HG03064 (cell line): ENCODE measurements at regions not wholly inside any gene's neighbourhood (a gene's known extent, or its start where the extent isn't known, plus 50 kb on each side); places are given as distances from the start of the nearest gene placed in this dataset.

ENCODE experiments used
- ATAC-seq: cut with Tn5 transposase; IDR thresholded peaks from one replicate; pipeline ENCODE4 v1.9.1; 2021; ENCODE audit warnings: low read depth; ENCODE audit not compliant: unreplicated experiment

DNA sequence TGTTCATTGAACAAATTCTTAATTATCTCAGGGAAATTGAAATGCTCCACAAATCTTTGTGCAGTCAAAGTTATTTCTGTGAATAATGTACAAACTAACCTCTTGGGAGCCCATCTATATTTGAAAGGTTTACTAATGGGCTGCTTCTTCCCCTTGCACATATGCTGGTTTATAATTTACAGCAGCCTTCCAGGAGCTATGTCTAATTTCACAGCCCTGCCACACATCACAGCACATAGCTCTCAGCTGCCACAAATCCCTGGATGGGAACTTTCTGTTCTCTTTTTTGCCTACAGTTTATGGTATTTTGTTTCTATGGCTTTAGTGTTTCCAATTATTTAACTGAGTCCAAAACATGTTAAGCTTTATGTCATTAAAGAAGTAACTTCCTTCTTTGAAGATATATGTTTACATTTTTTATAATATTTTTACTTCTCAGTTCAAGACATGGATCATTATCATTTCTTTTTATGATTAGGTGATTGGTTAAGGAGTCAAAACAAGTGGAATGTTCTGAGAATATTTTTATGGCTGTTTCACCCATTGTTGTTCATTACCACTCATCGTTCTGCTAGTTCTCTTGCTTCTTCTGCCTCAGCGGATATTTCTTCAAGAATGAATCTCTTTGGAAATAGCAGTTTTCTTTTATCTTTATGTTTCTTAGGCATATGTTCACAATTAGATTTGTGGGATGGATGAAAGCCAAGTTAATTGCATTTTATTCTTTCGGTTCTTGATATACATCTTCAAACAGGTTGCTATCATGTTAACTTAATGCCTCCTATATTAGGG lies 475.6 kb upstream of the MIS18BP1 start:
- no peak for ATAC-seq

DNA sequence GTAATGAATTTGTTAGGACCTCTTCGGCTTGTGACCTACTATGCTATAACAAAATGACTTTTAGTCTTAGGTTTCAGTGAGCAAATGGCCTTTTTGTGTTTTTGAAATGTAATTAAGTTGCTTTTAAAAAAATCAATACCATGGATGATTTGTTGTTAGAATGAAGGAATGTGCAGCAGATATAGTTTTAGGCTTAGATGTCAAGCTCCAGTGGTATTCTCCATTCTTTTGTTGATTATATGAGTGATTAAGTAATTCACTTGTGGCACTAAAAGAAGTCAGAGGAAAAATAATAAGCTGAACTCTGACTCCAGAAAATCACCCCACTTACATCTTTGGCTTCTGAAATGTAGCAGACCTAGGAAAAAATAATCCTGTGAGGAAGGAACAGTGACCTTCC lies 474.1 kb upstream of the MIS18BP1 start:
- ATAC-seq: no peak

DNA sequence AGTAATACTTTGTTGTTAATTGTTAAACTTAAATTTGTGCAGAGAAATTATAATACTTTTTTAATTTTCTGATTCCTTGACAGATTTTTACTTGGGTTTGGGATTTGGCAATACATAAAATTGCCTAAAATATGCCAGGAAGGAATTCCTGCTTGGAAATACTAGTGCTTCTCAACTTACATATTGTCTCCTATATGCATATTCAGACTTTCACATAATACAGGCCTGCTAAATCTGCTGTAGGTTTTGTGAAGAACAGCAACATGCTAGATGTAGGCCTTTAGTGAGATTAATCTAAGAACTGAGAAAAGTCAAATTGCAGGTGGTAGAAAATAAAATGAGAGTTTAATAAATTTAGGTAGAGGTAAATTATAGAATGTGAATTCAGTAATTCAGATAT lies 468.5 kb upstream of the MIS18BP1 start:
- ATAC-seq: no peak

DNA sequence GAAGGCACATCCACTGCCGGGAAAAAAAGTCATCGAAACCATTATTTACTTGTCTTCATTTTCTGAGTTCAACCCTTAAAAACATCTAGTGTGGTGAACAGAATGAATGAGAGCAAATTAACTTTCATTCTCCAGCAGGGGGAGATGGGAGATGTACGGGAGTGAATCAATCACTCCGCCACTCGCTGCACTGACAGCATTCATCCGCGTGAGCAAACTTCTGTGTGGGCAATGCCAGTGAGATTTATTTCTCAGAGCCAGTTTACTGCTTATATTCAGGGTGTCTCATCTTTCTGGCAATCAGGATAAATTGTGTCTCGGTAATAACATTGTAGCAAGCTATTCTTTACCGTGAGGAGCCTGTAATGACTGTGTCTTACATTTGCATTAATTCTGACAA lies 463.6 kb upstream of the MIS18BP1 start:
- no peak for ATAC-seq

DNA sequence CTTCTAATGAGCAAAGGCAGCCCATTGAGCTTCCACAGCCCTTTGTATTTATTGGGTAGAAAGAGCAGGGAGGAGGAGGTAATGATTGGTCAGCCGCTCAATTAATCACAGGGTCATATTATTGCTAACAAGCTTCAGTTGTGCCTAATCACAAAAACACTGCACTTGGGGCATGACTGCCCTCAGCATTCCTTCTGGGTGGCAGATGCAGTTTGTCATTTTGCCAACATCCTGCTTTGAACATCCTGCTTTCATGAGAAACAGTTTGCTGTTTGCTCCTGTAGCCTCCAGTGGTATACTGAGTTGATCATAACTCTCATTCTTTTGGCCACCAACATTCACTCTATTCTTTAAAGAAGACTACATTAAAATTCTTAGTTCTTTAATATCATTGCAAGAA lies 462.9 kb upstream of the MIS18BP1 start:
- ATAC-seq: no peak

DNA sequence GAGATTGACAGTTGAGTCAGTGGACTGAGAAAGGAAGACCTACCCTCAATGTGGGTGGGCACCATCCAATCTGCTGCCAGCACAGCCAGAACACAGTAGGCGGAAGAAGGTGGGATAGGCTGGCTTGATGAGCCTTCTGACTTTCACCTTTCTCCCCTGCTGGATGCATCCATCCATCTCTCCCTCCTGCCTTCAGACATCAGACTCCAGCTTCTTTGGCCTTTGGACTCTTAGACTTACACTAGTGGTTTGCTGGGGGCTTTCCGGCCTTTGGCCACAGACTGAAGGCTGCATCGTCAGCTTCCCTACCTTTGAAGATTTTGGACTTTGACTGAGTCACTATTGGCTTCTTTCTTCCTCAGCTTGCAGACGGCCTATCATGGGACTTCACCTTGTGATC lies 456.5 kb upstream of the MIS18BP1 start:
- no peak for ATAC-seq

DNA sequence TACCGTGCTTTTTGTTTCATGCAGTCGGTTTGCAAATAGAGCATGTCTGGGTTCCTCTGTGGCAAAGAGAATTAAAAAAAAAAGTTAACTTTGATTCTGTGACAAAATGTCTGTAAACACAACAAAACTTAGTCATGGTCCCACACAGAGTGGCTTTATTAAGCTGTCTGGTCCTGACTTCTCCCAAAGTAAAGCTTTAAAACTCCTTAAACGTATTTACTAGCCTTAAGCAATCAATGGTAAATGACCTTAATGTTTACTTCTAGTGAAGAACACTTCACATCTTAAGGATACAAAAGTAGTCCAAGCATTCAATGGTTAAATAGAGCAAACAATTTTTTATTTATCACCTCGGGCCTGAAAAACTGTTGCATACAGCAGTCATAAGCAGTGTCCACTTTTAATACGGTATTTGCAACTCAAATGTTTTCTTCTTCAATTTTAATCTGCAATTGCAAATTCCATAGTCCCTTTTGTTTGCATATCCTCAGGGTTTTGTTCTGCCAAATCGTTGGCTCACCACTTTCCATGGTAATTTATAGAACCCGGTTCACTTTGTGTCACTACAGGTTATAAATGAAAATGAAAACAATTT lies 453.0 kb upstream of the MIS18BP1 start:
- no peak for ATAC-seq

DNA sequence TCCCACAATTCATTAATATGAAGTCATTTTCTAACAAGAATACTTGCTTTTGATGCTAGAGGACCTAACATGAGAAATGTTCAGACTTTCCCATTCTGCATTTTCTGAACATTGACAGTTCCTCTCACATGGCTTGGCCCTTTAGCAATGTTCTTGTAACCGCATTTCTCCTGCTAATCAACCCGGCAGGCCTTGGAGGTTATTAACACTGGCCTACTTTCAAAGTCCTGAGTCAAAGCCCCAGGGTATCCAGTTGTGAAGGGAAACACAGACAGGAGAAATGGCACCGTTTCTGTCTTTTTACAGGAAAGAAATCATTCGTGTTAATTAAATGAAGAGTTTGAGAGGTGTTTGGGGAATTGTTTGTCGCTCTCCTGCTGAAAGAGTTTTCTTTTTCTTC lies 446.5 kb upstream of the MIS18BP1 start:
- ATAC-seq: no peak

DNA sequence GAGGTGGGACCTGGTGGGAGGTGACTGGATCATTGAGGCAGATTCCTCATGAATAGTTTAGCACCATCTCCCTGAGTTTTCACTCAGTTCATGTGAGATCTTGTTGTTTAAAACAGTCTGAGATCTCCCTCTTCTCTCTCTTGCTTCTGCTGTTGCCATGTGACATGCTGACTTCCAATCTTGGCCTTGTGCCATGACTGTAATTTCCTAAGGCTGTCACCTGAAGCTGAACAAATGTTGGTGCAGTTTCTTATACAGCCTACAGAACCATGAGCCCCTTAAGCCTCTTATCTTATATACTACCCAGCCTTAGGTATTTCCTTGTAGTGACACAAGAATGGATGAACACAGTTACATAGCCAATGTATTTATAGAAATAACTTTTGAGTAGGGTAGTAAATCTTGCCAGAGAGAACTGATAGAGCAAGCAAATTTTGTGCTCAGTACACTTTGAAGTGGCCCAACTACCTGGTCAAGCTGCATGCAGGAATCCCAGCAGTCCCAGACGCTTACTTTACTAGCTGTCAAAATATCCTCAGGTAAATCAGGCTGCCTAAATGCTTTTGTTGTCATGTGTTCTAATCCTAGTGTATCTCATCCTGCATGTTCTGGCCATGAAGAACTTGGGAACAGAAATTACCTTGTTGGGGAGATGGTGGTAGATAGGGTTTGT lies 445.6 kb upstream of the MIS18BP1 start:
- no peak for ATAC-seq

DNA sequence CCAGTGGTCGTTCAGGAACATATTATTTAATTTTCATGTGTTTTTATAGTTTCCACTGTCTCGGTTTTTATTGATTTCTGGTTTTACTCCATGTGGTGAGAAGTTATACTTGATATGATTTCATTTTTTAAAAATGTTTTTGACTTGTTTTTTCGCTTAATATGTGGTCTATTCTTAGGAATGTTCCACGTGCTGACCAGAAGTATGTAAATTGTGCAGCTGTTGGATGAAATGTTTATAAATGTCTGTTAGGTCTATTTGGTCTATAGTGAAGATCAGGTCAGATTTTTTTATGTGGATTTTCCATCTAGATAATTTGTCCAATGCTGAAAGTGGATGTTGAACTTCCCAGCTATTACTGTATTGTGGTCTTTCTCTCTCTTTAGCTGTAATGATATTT lies 433.8 kb upstream of the MIS18BP1 start:
- no peak for ATAC-seq

DNA sequence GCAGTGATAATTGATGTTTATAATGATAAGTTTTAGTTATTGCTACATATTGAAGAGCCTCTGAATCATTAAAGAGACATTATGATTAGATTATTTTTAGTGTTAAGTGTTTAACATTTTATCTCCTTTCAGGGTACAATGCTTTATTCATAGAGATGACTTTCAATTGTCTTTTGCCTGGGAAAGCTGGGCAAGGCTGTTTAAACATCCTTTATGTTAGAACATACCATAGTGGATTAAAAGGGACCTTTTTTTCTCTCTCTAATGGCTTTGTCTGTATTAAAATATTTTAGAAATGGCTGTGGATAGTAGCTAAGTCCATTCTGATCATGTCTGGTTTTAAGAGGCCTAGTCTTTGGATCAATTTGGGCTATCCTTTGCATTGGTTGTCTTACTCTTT lies 427.5 kb upstream of the MIS18BP1 start:
- ATAC-seq: no peak

DNA sequence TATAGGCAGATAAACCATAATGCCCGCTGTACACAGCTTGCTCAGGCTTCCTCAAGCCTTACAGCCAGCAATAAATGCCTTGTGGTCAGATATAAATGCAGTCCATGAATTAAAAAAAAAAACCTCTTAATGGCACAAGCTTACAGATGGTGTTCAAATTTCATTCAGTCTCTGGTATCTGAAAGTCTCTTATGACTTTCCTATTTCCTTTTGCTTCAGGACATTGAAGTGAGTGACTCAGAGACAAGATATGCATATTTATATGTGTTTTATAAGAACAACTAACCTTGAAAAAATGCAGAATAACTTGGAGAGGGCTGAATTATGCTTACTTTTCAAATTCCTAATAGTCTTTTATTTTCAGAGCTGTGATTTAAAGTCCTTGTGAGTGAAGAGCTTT lies 426.9 kb upstream of the MIS18BP1 start:
- ATAC-seq: no peak

DNA sequence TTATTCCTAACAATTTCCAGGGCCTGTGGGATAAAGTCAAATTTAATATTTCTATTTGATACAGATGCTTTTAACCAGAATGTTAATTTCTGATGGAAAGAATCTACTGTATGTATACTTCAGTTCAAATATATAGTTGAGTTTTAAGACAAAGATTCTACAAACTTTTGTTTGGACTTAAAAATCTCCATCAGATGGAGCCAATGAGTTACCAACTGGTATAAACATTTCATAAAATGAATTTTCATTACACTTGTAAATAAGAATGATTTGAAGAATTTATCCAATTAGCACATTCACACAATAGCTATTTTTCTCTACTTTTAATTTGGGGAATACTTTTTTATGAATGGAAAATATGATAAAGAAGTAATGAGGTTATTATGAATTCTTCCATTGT lies 425.2 kb upstream of the MIS18BP1 start:
- ATAC-seq: no peak

DNA sequence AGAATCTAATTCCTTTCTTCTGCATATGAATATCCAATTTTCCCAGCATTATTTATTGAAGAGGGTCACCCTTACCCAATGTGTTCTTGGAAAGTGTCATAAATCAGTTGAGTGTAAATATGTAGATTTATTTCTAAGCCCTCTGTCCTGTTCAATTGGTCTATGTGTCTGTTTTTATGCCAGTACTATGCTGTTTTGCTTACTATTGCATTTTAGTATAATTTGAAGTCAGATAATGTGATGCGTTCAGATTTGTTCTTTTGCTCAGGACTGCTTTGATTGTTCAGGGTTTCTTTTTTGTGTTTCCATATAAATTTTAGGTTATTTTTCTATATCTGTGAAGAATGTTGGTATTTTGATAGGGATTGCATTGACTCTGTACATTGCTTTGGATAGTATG lies 420.4 kb upstream of the MIS18BP1 start:
- no peak for ATAC-seq

DNA sequence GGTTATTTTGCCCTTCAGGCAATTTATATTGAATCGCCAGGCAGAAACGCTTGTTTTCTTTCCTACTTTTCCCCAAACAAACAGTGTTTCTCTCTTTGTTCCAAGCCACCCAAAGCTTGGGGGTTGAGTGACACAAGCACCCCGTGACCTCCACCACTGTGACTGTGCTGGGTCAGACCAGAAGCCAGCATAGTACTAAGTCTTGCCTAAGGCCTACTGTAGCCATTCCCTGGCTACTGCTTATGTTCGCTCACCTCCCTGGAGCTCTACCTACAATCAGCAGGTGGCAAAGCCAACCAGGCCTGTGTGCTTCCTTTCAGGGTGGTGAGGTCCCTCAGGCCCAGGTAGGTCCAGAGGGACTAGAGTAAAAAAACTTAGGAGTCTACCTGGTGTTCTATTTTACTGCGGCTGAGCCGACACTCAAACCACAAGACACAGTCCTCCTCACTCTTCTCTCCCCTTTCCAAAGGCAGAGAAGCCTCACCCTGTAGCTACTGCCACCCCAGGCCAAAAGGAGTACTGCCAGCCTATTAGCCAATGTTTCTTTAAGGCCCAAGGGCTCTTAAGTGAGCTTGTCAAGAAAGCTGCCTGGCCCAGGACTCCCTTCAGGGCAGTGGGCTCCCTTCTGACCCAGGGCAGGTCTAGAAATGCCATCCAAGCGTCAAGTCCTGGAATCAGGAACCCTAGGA lies 411.8 kb upstream of the MIS18BP1 start:
- ATAC-seq: no peak

DNA sequence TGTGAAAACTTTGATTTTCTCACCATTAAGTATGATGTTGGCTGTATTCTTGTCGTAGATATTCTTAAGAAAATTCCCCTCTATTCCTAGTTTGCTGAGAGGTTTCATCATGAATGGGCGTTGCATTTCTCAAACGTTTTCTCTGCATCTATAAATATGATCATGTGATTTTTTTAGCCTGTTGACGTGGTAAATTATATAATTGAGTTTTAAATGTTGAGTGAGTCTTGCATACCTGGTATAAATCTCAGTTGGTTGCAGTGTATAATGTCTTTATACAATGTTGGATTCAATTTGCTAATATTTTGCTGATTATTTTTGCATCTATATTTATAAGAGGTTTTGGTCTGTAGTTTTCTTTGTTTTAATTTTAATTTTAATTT lies 405.9 kb upstream of the MIS18BP1 start:
- no peak for ATAC-seq

DNA sequence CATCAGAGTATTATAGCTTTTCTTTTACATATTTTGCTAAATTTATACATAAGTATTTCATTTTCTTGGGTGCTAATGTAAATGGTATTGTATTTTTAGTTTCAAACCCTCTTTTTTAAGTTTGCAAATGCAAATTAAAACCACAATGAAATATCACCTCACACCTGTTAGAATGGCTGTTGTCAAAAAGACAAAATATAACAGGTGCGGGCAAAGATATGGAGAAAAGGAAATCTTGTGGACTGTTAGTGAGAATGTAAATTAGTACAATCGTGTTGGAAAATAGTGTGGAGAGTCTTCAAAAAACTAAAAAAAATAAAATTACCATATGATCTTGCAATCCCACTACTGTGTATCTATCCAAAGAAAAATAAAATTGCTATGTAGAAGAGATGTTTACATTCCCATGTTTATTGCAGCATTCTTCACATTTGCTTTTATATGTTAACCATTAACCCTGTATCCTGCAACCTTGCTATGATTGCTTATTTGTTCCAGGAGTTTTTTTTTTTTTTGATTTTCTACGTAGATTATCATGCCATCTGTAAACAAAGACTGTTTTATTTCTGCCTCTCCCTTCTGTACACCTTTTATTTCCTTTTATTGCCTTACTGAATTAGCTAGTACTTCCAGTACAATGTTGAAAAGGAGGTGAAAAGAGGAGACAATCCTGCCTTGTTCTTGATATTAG lies 405.4 kb upstream of the MIS18BP1 start:
- ATAC-seq: no peak

DNA sequence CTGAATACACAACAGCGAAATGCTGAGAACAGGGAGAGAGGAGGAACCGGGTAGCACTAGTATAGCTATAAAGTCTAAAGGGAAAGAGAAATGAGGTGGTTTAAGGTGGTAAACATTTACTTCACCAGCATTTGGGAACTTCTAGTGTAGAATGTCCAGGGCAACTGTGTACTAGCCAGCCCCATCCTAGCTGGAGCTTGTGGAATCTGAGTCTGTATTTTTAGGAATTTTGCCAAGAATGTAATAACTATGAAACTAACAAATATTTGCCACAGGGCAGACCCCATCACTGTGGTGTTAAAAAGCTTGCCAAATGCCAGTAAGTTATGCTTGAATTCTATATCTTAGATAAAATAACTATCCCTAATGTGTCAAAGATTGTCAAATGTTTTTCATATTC lies 398.9 kb upstream of the MIS18BP1 start:
- ATAC-seq: no peak

DNA sequence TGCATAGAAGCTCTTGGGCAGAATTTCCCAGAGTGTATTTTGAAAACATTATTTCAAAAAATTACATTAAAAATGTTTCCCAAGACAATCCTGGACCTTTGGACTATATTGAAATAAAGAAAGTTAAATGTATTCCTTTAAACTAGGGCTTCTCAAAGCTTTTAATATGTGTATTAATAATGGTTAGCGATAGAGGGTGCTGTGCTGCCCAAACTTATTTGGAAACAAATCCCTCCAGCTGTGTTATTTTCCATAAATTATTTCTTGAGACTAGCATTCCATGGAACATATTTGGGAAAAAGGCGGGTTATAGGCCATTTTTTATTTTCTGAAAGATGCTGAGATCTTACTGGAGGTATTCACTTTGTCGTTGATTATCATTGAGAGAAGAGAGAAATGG lies 397.8 kb upstream of the MIS18BP1 start:
- no peak for ATAC-seq

DNA sequence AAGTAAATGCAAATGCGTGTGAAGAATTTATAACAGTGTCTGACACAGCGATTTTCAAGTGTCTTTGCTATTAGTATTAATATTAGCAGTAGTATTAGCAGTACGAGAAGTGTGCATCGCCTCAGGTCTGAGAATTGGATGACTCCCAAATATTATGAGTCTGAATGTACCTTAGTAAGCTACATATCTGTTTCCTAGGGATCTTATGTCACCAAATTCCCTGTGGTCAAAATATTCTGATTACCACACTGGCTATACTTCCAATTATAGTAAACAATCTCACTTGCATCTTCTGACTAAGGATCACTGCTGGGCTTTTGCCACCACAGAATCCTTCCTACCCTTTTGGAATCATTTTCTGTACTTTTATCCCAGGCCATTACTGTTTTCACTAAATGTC lies 396.0 kb upstream of the MIS18BP1 start:
- no peak for ATAC-seq

DNA sequence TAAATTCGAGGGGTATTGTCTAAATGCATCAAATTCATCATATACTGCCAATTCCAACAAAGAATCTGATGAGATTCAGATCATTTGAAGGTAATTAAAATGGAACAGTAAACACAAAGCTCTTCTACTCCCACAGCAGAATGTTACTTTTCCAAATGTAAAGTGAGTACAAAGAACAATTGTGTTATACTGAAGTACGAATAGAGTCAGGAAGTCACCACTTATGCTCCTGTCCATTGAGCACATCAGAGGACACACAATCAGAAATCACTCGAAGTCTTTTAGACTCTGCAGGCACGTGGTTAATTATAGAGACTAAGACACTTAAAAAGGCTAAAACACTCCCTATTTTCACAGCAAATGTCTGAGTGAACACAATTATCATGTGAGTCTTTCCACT lies 388.5 kb upstream of the MIS18BP1 start:
- ATAC-seq: no peak
